ENCODE measurements at regions not wholly inside any gene's neighbourhood (a gene's known extent, or its start where the extent isn't known, plus 50 kb on each side); places are given as distances from the start of the nearest gene placed in this dataset.
"Not testable (repeated sequence)": the region's sequence is repeated elsewhere in the genome, so short reads cannot be mapped to it uniquely, and the experiment has no call there.

- DNase-seq (ENCODE audit: low spot score): no peak
These were observed 594.4 kb downstream of the SLITRK6 start for GRCh38 chr13:85204668-85205344.

DNA sequence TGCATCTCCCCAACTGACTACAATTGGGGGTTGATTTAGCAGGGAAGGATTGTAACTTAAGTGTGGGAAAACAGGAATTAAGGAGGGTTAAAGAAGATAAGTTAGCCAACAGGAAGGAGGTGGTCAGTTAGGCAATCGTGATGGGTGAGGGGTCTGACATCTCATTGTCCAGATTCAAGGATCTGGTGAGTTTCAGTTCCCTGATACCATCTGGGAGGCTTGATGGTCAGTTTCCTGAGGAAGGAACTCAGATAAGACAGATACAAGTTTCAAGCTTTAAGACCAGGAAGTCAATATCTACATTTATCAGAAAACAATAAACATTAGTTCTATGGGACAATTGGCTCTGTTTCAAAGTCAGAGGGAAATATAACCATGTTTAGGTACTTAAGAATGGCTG lies 601.8 kb downstream of the SLITRK6 start:
- no peak for DNase-seq (ENCODE audit: low spot score)

DNA sequence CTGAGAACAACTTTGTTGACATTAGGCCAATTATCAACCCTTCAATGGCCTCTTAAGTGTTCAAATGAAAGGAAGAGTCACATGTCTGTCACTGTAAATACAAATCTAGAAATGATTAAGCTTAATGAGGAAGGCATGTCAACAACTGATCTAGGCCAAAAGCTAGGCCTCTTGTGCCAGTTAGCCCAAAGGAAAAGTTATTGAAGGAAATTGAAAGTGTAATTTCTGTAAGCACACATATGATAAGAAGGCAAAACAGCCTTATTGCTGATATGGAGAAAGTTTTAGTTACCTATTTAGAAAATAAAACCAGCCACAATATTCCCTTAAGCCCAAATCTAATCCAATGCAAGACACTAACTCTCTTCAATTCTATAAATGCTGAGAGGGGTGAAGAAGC lies 604.7 kb downstream of the SLITRK6 start:
- no peak for DNase-seq (ENCODE audit: low spot score)

GRCh38 chr13:85191996-85192718 lies 607.1 kb downstream of the SLITRK6 start:
- DNase-seq (ENCODE audit: low spot score): no peak

DNA sequence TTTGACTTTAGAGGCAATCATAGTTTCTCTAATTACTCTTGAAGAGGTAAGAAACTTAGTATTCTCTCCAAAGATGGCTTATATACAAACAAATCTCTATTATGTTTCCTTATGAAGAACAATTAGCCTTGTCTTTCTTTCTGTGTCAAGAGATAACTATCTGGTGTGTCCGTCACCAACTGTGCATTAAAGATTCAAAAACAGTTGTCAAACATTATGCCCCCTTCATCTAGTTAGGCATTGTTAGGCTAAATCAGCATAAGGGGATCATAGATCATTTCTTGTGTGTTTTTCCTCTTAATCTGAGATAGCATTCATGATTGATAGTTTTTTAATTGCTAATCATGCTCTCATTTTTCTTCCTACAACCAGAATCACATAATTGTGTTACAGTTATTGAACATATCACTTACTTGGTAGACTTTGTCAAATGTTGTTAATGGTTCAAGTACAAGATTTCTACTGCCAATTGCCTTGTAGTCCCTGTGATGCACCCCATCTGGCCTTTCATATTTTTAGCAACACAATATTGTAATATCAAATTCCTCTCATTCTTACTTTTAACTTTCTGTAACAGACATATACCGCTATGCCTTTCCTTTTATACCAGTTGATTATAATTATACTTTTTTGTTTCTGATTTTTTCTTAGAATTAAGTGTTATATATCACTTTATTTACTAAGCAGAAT lies 612.7 kb downstream of the SLITRK6 start:
- DNase-seq (ENCODE audit: low spot score): no peak

- no peak for DNase-seq (ENCODE audit: low spot score)
These were observed 624.9 kb downstream of the SLITRK6 start for GRCh38 chr13:85174291-85174690.

GRCh38 chr13:85170372-85170771 lies 628.8 kb downstream of the SLITRK6 start:
- no peak for DNase-seq (ENCODE audit: low spot score)

- no peak for DNase-seq (ENCODE audit: low spot score)
These were observed 632.3 kb downstream of the SLITRK6 start for GRCh38 chr13:85166891-85167290.

DNA sequence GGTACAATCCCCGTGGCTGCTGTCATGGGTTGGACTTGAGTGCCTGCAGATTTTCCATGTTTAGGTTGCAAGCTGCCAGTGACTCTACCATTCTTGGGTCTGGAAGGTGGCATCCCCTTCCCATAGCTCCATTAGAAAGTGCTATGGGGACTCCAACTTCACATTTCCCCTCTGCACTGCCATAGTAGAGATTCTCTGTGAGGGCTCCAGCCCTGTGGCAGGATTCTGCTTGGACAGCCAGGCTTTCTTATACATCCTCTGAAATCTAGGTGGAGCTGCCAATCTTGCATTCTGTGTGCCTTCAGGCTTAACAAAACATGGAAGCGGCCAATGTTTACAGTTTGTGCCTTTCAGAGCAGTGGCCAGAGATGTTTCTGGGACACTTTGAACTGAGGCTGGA lies 636.2 kb downstream of the SLITRK6 start:
- no peak for DNase-seq (ENCODE audit: low spot score)

- DNase-seq (ENCODE audit: low spot score): no peak
These were observed 651.2 kb downstream of the SLITRK6 start for GRCh38 chr13:85148009-85148408.

- no peak for DNase-seq (ENCODE audit: low spot score)
These were observed 656.8 kb downstream of the SLITRK6 start for GRCh38 chr13:85142351-85142927.

GRCh38 chr13:85141401-85141800 lies 657.8 kb downstream of the SLITRK6 start:
- DNase-seq (ENCODE audit: low spot score): no peak

- DNase-seq (ENCODE audit: low spot score): no peak
These were observed 659.0 kb downstream of the SLITRK6 start for GRCh38 chr13:85140192-85140591.

DNA sequence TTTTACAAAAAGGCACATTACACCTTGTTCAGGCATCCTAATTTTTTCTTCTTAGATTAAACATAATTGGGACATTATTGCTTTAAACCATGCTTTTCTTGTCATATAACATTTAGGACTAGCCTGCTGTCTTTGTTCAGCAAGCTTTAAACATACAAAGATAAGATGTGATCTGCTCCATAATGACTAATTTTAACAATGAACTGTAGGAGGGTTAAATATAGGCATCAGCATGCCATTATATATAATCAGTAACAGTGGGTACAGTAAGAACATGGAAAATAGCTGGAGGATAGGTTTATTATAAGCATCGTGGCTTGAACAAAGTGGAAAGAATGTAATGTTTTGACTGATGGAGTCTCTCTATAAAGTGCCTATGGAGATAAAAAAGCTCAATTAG lies 661.7 kb downstream of the SLITRK6 start:
- DNase-seq (ENCODE audit: low spot score): no peak

GRCh38 chr13:85132986-85133385 lies 666.2 kb downstream of the SLITRK6 start:
- DNase-seq (ENCODE audit: low spot score): no peak

DNA sequence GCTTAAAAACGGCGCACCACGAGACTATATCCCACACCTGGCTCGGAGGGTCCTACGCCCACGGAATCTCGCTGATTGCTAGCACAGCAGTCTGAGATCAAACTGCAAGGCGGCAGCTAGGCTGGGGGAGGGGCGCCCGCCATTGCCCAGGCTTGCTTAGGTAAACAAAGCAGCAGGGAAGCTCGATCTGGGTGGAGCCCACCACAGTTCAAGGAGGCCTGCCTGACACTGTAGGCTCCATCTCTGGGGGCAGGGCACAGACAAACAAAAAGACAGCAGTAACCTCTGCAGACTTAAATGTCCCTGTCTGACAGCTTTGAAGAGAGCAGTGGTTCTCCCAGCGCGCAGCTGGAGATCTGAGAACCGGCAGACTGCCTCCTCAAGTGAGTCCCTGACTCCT lies 675.7 kb downstream of the SLITRK6 start:
- DNase-seq (ENCODE audit: low spot score): not testable (repeated sequence)

- DNase-seq (ENCODE audit: low spot score): no peak
These were observed 690.9 kb downstream of the SLITRK6 start for GRCh38 chr13:85108356-85108755.

DNA sequence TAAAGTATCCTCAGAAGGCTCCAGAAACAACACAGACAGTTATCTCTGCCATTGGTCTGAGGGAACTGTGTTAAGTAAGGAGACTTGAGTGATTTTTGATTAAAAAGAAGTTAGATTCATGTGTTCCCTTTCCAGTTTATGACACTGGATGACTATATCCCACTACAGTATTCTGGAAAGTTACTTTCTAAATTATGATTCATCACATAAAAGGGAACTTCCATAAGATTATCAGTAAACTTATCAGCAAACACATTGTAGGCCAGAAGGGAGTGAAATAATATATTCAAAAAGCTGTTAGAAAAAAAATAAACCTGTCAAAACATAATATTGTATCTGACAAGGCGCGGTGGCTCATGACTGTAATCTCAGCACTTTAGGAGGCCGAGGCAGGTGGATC lies 700.0 kb downstream of the SLITRK6 start:
- DNase-seq (ENCODE audit: low spot score): no peak

DNA sequence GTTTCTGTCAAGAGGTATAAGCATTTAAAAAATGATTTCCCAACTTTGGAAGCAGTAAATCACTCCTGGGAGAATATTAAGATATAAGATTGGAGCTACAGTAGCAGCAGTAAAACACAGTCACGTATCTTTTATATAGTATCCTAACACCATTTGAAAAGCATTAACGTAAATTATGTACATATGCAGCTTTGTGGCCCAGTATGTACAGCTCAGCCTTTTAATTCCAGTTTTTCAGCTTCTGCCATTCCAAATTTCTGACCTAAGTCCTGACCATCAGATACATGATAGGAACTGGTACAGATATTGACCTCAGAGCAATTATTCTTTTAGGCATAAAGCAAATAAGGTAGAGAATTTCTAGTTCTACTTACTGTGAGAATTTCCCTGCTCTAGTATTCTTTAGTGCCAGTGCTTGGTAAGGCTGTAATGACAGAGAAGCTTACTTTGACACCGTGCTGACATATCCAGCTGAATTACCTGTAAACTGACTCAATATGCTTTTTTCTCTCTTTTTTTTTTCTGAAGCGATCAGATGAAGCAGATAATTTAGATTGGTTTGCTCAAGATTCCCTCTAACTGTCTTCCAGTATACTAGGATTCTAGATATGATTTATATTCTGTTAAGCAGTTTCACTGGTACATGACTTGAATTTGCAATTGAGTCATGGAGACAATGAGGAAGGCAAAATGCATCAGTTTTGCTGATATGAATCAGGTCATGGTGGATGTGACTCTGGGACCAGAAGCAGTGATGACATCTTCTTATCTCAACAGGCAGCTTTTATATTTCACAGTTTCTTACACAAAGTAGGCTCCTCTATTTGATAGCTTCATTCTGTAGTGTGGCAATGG lies 703.6 kb downstream of the SLITRK6 start:
- no peak for DNase-seq (ENCODE audit: low spot score)

- no peak for DNase-seq (ENCODE audit: low spot score)
These were observed 705.4 kb downstream of the SLITRK6 start for GRCh38 chr13:85093808-85094207.

DNA sequence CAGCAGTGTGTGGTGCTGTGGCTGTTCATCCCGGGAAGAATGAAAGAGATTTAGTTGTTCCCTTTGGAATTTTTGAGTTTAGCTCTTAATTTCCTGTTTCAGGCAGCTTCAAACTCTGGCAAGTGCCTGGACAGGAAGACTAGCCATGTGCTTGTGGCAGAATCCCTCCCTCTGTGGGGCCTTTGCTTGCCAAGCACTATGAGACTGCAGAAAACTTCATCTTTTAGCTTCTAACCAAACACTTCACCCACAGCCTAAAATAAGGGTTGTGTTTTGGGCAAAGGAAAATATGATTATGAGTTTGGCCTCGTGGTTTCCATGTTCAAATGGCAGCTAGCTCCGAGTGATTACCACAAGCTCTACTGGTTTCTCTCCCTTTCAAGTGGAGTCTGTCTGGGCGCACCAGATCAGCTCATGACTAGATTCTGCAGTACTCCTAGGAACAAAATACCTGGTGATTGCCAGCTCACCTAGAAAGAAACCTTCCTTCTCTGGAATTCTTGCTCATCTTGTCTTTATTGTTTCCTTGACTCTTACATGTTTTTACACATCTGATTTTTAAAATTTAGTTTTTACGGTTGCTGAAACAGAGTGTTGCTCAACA lies 707.5 kb downstream of the SLITRK6 start:
- no peak for DNase-seq (ENCODE audit: low spot score)

- no peak for DNase-seq (ENCODE audit: low spot score)
These were observed 710.0 kb downstream of the SLITRK6 start for GRCh38 chr13:85089186-85089585.
